ENCODE measurements at regions not wholly inside any gene's neighbourhood (a gene's known extent, or its start where the extent isn't known, plus 50 kb on each side); places are given as distances from the start of the nearest gene placed in this dataset.

GRCh38 chr7:43033369-43033768 is 79.1 kb upstream of the HECW1 start:
- TF ChIP-seq POLR2A (IDR thresholded peaks at IDR 0.05) = no peak
- TF ChIP-seq, protein P1, sequence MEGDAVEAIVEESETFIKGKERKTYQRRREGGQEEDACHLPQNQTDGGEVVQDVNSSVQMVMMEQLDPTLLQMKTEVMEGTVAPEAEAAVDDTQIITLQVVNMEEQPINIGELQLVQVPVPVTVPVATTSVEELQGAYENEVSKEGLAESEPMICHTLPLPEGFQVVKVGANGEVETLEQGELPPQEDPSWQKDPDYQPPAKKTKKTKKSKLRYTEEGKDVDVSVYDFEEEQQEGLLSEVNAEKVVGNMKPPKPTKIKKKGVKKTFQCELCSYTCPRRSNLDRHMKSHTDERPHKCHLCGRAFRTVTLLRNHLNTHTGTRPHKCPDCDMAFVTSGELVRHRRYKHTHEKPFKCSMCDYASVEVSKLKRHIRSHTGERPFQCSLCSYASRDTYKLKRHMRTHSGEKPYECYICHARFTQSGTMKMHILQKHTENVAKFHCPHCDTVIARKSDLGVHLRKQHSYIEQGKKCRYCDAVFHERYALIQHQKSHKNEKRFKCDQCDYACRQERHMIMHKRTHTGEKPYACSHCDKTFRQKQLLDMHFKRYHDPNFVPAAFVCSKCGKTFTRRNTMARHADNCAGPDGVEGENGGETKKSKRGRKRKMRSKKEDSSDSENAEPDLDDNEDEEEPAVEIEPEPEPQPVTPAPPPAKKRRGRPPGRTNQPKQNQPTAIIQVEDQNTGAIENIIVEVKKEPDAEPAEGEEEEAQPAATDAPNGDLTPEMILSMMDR (IDR thresholded peaks at IDR 0.05) = no peak
- TF ChIP-seq POLR2AphosphoS5 (IDR thresholded peaks at IDR 0.05) = no peak
